Chondrocyte (in vitro differentiated cells): ENCODE measurements at regions not wholly inside any gene's neighbourhood (a gene's known extent, or its start where the extent isn't known, plus 50 kb on each side); places are given as distances from the start of the nearest gene placed in this dataset.
A peak's percentile ranks its signal among the peaks of the same experiment; 100 is the strongest.
"Not testable (repeated sequence)": the region's sequence is repeated elsewhere in the genome, so short reads cannot be mapped to it uniquely, and the experiment has no call there.

Experiments used
- DNase-seq: peaks from one replicate; pipeline ENCODE4 v3.0.0; 2021; ENCODE audit warnings: mixed read lengths, low spot score
- H3K27ac Mint-ChIP-seq: one replicate; pipeline ENCODE4 v1.8.0; 2021; ENCODE audit warnings: mild to moderate bottlenecking, moderate library complexity, mixed read lengths; ENCODE audit not compliant: unreplicated experiment
- H3K27me3 Mint-ChIP-seq: 2 replicates; pipeline ENCODE4 v1.8.0; 2021; ENCODE audit warnings: low read depth, mixed read lengths
- H3K36me3 Mint-ChIP-seq: 2 replicates; pipeline ENCODE4 v1.8.0; 2021; ENCODE audit warnings: low read depth, mixed read lengths
- H3K4me1 Mint-ChIP-seq: 2 replicates; pipeline ENCODE4 v1.8.0; 2021; ENCODE audit warnings: low read depth, mild to moderate bottlenecking, mixed read lengths
- H3K4me3 Mint-ChIP-seq: one replicate; pipeline ENCODE4 v1.8.0; 2021; ENCODE audit warnings: mild to moderate bottlenecking, moderate library complexity, mixed read lengths; ENCODE audit not compliant: unreplicated experiment
- H3K9me3 Mint-ChIP-seq: 2 replicates; pipeline ENCODE4 v1.8.0; 2021; ENCODE audit warnings: low read depth, mixed read lengths
- CTCF ChIP-seq: fragments of 200-600 bp; sonication (generic); IDR thresholded peaks from 2 replicates; pipeline ENCODE4 v1.5.0; 2021; ENCODE audit warnings: antibody characterized with exemption, mild to moderate bottlenecking, moderate library complexity

GRCh38 chr5:89816038-89816437, 593.5 kb downstream of the CETN3 start:
- DNase-seq = no peak
- Mint-ChIP-seq H3K9me3 (peaks cover 6% of the 10 kb centered on the region), H3K4me3 (no peak overlapping the region), H3K4me1 (no peaks in the 10 kb centered on the region), H3K27ac (no peak overlapping the region), H3K36me3 (no peaks in the 10 kb centered on the region), H3K27me3 (no peaks in the 10 kb centered on the region)
- TF ChIP-seq CTCF = no peak

DNA sequence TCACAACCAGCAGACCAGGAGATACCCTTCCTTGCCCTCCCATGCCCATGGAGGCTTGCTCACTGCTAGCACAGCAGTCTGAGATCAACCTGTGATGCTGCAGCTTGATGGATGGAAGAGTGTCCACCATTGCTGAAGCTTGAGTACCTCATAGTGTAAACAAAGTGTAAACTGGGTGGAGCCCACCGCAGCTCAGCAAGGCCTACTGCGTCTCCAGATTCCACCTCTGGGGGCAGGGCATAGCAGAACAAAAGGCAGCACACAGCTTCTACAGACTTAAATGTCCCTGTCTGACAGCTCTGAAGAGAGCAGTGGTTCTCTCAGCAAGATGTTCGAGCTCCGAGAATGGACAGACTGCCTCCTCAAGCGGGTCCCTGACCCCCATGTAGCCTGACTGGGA, 608.8 kb downstream of the CETN3 start:
- H3K4me1 Mint-ChIP-seq, H3K36me3 Mint-ChIP-seq, H3K27ac Mint-ChIP-seq, H3K27me3 Mint-ChIP-seq, DNase-seq, H3K4me3 Mint-ChIP-seq: not testable (repeated sequence)
- H3K9me3 Mint-ChIP-seq = peaks cover 17% of the 10 kb centered on the region

DNA sequence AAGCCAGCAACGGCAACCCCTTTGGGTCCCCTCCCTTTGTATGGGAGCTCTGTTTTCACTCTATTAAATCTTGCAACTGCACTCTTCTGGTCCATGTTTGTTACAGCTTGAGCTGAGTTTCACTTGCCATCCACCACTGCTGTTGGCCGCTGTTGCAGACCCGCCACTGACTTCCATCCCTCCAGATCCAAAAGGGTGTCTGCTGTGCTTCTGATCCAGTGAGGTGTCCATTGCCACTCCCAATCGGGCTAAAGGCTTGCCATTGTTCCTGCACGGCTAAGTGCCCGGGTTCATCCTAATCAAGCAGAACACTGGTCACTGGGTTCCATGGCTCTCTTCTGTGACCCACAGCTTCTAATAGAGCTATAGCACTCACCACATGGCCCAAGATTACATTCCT, 615.1 kb downstream of the CETN3 start:
- not testable (repeated sequence) for H3K4me1 Mint-ChIP-seq, H3K4me3 Mint-ChIP-seq, H3K36me3 Mint-ChIP-seq, H3K27ac Mint-ChIP-seq, H3K27me3 Mint-ChIP-seq, DNase-seq
- H3K9me3 Mint-ChIP-seq = peaks cover 11% of the 10 kb centered on the region

DNA sequence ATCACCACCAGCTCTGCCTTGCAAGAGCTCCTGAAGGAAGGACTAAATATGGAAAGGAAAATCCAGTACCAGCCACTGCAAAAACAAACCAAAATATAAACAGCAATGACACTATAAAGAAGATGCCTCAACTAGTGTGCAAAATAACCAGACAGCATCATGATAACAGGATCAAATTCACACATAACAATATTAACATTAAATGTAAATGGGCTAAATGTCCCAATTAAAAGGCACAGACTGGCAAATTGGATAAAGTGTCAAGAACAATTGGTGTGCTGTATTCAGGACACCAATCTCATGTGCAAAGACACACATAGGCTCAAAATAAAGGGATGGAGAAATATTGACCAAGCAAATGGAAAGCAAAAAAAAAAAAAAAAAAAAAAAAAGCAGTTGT, 629.8 kb downstream of the CETN3 start:
- not testable (repeated sequence) for H3K27ac Mint-ChIP-seq

GRCh38 chr5:89777758-89778157, 631.8 kb downstream of the CETN3 start:
- Mint-ChIP-seq H3K4me1 (no peaks in the 10 kb centered on the region), H3K9me3 (peaks cover 43% of the 10 kb centered on the region), H3K27me3 (no peaks in the 10 kb centered on the region), H3K27ac (no peak overlapping the region), H3K4me3 (no peak overlapping the region), H3K36me3 (peaks cover 27% of the 10 kb centered on the region)
- TF ChIP-seq CTCF = no peak
- no peak for DNase-seq

More for the DNA sequence above, 629.8 kb downstream of the CETN3 start:
- H3K4me1 Mint-ChIP-seq, DNase-seq, H3K27me3 Mint-ChIP-seq, H3K4me3 Mint-ChIP-seq: not testable (repeated sequence)
- Mint-ChIP-seq H3K36me3 (peaks cover 27% of the 10 kb centered on the region), H3K9me3 (peaks cover 45% of the 10 kb centered on the region)

- Mint-ChIP-seq H3K27ac (no peak overlapping the region), H3K4me3 (no peak overlapping the region), H3K4me1 (peaks cover 2% of the 10 kb centered on the region), H3K36me3 (no peaks in the 10 kb centered on the region), H3K27me3 (no peaks in the 10 kb centered on the region), H3K9me3 (no peaks in the 10 kb centered on the region)
- DNase-seq = no peak
- no peak for TF ChIP-seq CTCF
Observed at GRCh38 chr5:89769975-89770374, 639.6 kb downstream of the CETN3 start.

- H3K4me1 Mint-ChIP-seq = peaks cover 37% of the 10 kb centered on the region
- peaks cover 5% of the 10 kb centered on the region for H3K9me3 Mint-ChIP-seq
- no peak for DNase-seq
- H3K27me3 Mint-ChIP-seq = no peaks in the 10 kb centered on the region
- no peaks in the 10 kb centered on the region for H3K36me3 Mint-ChIP-seq
- H3K4me3 Mint-ChIP-seq = no peak overlapping the region
- no peak for TF ChIP-seq CTCF
- H3K27ac Mint-ChIP-seq = peak overlapping the region; percentile 13
Observed at GRCh38 chr5:89759802-89760201, 649.8 kb downstream of the CETN3 start.
